B cell (primary cell): ENCODE measurements at regions not wholly inside any gene's neighbourhood (a gene's known extent, or its start where the extent isn't known, plus 50 kb on each side); places are given as distances from the start of the nearest gene placed in this dataset.

ENCODE experiments used
- ATAC-seq: fragments of 200-7000 bp; cut with Tn5 transposase; one replicate; pipeline ENCODE4 v1.10.0; 2021; ENCODE audit warnings: low read depth, mild to moderate bottlenecking, moderate number of reproducible peaks, moderate library complexity
- CTCF ChIA-PET: fragments of 350-600 bp; sonication (Branson Sonifier 250); formaldehyde crosslinking; loops from one replicate; lab custom pipeline; 2021; ENCODE audit warnings: antibody characterized with exemption, inconsistent platforms; lab: Charles Lee
- POLR2A ChIA-PET: fragments of 350-600 bp; sonication (Branson Sonifier 250); formaldehyde crosslinking; loops from one replicate; lab custom pipeline; 2021; ENCODE audit warnings: antibody characterized with exemption; lab: Charles Lee
- DNase-seq: peaks from one replicate; pipeline ENCODE4 v3.0.0; 2013
- H2AFZ ChIP-seq: 2 replicates; pipeline ENCODE4 v1.6.1; 2012; ENCODE audit warnings: mild to moderate bottlenecking, low read depth, low read length; ENCODE audit not compliant: insufficient read depth, poor library complexity, severe bottlenecking
- H3K27ac ChIP-seq, 2 donors: 1 replicate in 1 of 2; 2 replicates in 1 of 2; pipeline ENCODE4 v1.5.1; 2012 to 2013; ENCODE audit warnings: low read length in 2 of 2, mild to moderate bottlenecking in 2 of 2, moderate library complexity in 1 of 2
- H3K27me3 ChIP-seq, 4 experiments: fragments of 200-600 bp in 1 of 4; sonication (generic) in 1 of 4; replicated peaks in 1 of 4; 1 replicate in 2 of 4; 2 replicates in 2 of 4; pipeline versions ENCODE4 v1.6.1 to v1.7.0; 2013 to 2016; ENCODE audit warnings: low read length in 3 of 4, mild to moderate bottlenecking in 2 of 4, mixed read lengths in 1 of 4, moderate library complexity in 1 of 4; ENCODE audit not compliant: insufficient read depth in 4 of 4, control insufficient read depth in 3 of 4; ENCODE audit errors: control extremely low read depth in 1 of 4
- H3K36me3 ChIP-seq, 2 experiments: replicated peaks in 1 of 2; 1 replicate in 1 of 2; 2 replicates in 1 of 2; pipeline versions ENCODE4 v1.6.1 to v1.7.1; 2013; ENCODE audit warnings: low read length in 1 of 2; ENCODE audit not compliant: insufficient read depth in 2 of 2, control insufficient read depth in 1 of 2; ENCODE audit errors: control extremely low read depth in 1 of 2, extremely low read depth in 1 of 2
- H3K4me1 ChIP-seq, 2 donors: fragments of 200-600 bp in 1 of 2; sonication (generic) in 1 of 2; 1 replicate in 1 of 2; 2 replicates in 1 of 2; pipeline versions ENCODE4 v1.5.1 to v1.6.1; 2013 to 2017; ENCODE audit warnings: low read length in 2 of 2; ENCODE audit not compliant: control insufficient read depth in 2 of 2, insufficient read depth in 2 of 2
- H3K4me2 ChIP-seq: replicated peaks from 2 replicates; pipeline ENCODE3; 2012; ENCODE audit warnings: mild to moderate bottlenecking, low read depth, low read length; ENCODE audit not compliant: poor library complexity, severe bottlenecking
- H3K4me3 ChIP-seq, 5 experiments: fragments of 200-600 bp in 1 of 5; sonication (generic) in 1 of 5; 1 replicate in 3 of 5; 2 replicates in 2 of 5; pipeline versions ENCODE4 v1.5.1 to v1.7.0; 2011 to 2016; ENCODE audit warnings: low read length in 4 of 5, mild to moderate bottlenecking in 4 of 5, low read depth in 2 of 5, control low read depth in 1 of 5, moderate library complexity in 1 of 5; ENCODE audit not compliant: insufficient read depth in 1 of 5; ENCODE audit errors: control extremely low read depth in 1 of 5, extremely low read depth in 1 of 5
- H3K79me2 ChIP-seq: fragments of 200-600 bp; sonication (generic); one replicate; pipeline ENCODE4 v1.6.0; 2016; ENCODE audit warnings: low read length; ENCODE audit not compliant: control insufficient read depth, insufficient read depth
- H3K9ac ChIP-seq: fragments of 200-600 bp; sonication (generic); 2 replicates; pipeline ENCODE4 v1.6.1; 2017; ENCODE audit warnings: mild to moderate bottlenecking, low read length, moderate library complexity
- H3K9me3 ChIP-seq, 3 donors: one replicate each; pipeline versions ENCODE4 v1.6.1 to v1.7.1; 2013; ENCODE audit warnings: low read length in 2 of 3; ENCODE audit not compliant: control insufficient read depth in 2 of 3, insufficient read depth in 1 of 3; ENCODE audit errors: control extremely low read depth in 1 of 3
- H4K20me1 ChIP-seq: 2 replicates; pipeline ENCODE4 v1.6.0; 2012; ENCODE audit warnings: mild to moderate bottlenecking, low read length; ENCODE audit not compliant: insufficient read depth, control insufficient read depth, poor library complexity, severe bottlenecking
- H3K27ac Mint-ChIP-seq: one replicate; pipeline ENCODE4 v1.8.0; 2021; ENCODE audit warnings: mixed read lengths
- H3K27me3 Mint-ChIP-seq: one replicate; pipeline ENCODE4 v1.8.0; 2021; ENCODE audit warnings: mixed read lengths
- H3K4me1 Mint-ChIP-seq: one replicate; pipeline ENCODE4 v1.8.0; 2021; ENCODE audit warnings: mixed read lengths
- H3K4me3 Mint-ChIP-seq: one replicate; pipeline ENCODE4 v1.8.0; 2021; ENCODE audit warnings: mixed read lengths
- H3K9me3 Mint-ChIP-seq: one replicate; pipeline ENCODE4 v1.8.0; 2022; ENCODE audit warnings: mixed read lengths; ENCODE audit not compliant: insufficient read depth
- EZH2 ChIP-seq: IDR thresholded peaks from 2 replicates; pipeline ENCODE4 v1.6.1; 2012; ENCODE audit warnings: borderline replicate concordance, low read depth, mild to moderate bottlenecking, moderate library complexity, low read length; ENCODE audit not compliant: insufficient read depth, poor library complexity, severe bottlenecking
- WGBS: methylation state at CpG from one replicate; pipeline ENCODE4 v1.1.5; 2013; ENCODE audit warnings: missing lambda C conversion rate; ENCODE audit not compliant: insufficient coverage; 5-methylcytosine and 5-hydroxymethylcytosine counted together
- intact Hi-C: fragments of 100-400 bp; cut with micrococcal nuclease; formaldehyde crosslinking; loops from one replicate; pipeline ENCODE4 v1.10.0; 2022
- TF ChIP-seq, protein P1 (sequence below): fragments of 200-600 bp; IDR thresholded peaks from one replicate; pipeline ENCODE4 v1.8.0; 2022; ENCODE audit warnings: antibody characterized with exemption, mild to moderate bottlenecking

DNA sequence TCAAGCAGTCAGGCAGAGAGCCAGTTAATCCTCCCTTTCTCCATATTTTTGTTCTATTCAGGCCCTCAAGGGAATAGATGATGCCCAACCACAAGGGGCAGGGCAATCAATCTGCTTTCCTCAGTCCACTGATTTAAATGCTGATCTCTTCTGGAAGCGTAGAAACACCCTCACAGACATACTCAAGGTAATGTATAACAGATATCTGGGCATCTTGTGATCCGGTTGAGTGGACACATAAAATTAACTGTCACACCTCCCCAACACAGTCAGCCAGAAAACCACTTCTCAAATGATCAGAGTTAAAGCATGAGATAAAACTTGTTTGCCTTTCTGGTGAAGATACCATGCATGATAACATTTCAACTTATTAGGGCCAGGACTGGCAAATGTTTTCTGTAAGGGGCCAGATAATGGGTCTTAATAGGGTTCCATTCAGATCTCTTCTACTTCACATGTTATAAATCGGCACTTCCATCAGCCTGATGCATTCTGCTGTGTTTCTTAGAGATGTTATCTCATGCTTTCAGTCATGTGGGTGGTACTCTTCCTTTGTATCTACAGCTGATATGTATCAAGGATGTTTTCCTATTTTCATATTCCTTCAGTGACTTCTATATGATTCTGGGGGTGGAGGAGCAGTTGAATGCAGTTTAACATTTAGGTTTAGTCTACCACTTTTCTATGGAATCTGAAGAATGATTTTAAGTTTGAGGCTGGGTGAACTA, 58.9 kb upstream of the CNTLN start:
- ChIA-PET POLR2A (no interaction called here), CTCF (no interaction called here)

DNA sequence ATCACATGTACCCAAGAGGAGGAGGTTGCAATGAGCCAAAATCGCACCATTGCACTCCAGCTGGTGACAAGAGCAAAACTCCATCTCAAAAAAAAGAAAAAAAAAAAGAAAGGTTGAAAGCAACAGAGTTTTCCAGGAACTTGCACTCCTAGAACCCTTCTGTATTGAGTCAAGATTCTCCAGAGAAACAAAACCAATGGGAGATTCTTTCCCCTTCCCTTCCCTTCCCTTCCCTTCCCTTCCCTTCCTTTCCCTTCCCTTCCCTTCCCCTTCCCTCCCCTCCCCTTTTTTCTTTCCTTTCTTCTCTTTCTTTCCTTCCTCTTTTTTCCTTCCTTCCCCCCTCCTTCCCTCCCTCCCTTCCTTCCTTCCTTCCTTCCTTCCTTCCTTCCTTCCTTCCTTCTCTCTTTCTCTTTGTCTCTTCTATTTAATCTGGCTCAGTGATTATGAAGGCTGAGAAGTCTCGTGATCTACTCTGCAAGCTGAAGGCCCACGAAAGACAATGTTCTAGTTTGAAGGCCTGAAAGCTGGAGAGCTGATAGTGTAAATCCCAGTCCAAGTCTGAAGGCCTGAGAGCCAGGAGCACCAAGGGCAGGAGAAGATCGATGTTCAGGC, 59.6 kb upstream of the CNTLN start:
- ATAC-seq = no peak
- intact Hi-C loops = no loop called here

More for the DNA sequence above, 58.9 kb upstream of the CNTLN start:
- H3K27me3 ChIP-seq = no peaks in the 10 kb centered on the region
- no peaks in the 10 kb centered on the region for H3K4me1 ChIP-seq
- H3K9me3 ChIP-seq = no peaks in the 10 kb centered on the region
- no CpG with 5 or more reads among the region's 3 CpGs for WGBS
- H3K4me3 ChIP-seq = no peak overlapping the region
- no peak overlapping the region for H3K27ac ChIP-seq
- H3K4me2 ChIP-seq = no peak overlapping the region
- H3K27me3 Mint-ChIP-seq = no peaks in the 10 kb centered on the region
- no peak overlapping the region for H3K27ac Mint-ChIP-seq
- intact Hi-C loops = no loop called here
- TF ChIP-seq, protein P1, sequence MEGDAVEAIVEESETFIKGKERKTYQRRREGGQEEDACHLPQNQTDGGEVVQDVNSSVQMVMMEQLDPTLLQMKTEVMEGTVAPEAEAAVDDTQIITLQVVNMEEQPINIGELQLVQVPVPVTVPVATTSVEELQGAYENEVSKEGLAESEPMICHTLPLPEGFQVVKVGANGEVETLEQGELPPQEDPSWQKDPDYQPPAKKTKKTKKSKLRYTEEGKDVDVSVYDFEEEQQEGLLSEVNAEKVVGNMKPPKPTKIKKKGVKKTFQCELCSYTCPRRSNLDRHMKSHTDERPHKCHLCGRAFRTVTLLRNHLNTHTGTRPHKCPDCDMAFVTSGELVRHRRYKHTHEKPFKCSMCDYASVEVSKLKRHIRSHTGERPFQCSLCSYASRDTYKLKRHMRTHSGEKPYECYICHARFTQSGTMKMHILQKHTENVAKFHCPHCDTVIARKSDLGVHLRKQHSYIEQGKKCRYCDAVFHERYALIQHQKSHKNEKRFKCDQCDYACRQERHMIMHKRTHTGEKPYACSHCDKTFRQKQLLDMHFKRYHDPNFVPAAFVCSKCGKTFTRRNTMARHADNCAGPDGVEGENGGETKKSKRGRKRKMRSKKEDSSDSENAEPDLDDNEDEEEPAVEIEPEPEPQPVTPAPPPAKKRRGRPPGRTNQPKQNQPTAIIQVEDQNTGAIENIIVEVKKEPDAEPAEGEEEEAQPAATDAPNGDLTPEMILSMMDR = no peak
- no peak for TF ChIP-seq EZH2
- no peaks in the 10 kb centered on the region for H3K9me3 Mint-ChIP-seq
- H3K79me2 ChIP-seq = no peaks in the 10 kb centered on the region
- H2AFZ ChIP-seq = no peak overlapping the region
- no peak overlapping the region for H3K9ac ChIP-seq
- no peak for DNase-seq
- no peak for ATAC-seq
- H3K36me3 ChIP-seq = no peaks in the 10 kb centered on the region
- H3K4me3 Mint-ChIP-seq = no peak overlapping the region
- H3K4me1 Mint-ChIP-seq = no peaks in the 10 kb centered on the region
- no peaks in the 10 kb centered on the region for H4K20me1 ChIP-seq

More for the DNA sequence above, 59.6 kb upstream of the CNTLN start:
- no peaks in the 10 kb centered on the region for H3K27me3 Mint-ChIP-seq
- Histone ChIP-seq H3K9me3 (no peaks in the 10 kb centered on the region), H3K4me2 (no peak overlapping the region), H3K27me3 (no peaks in the 10 kb centered on the region), H3K79me2 (no peaks in the 10 kb centered on the region), H3K4me3 (no peak overlapping the region), H3K9ac (no peak overlapping the region), H3K4me1 (no peaks in the 10 kb centered on the region), H2AFZ (no peak overlapping the region), H3K36me3 (no peaks in the 10 kb centered on the region), H4K20me1 (no peaks in the 10 kb centered on the region), H3K27ac (no peak overlapping the region)
- POLR2A ChIA-PET = no interaction called here
- WGBS = 67% methylated on average over 1 of the region's 4 CpGs
- CTCF ChIA-PET = no interaction called here
- no peak overlapping the region for H3K27ac Mint-ChIP-seq
- no peaks in the 10 kb centered on the region for H3K9me3 Mint-ChIP-seq
- no peak for DNase-seq
- H3K4me1 Mint-ChIP-seq = no peaks in the 10 kb centered on the region
- no peak for TF ChIP-seq EZH2
- TF ChIP-seq, protein P1 = no peak
- H3K4me3 Mint-ChIP-seq = no peak overlapping the region
